ENCODE measurements at regions not wholly inside any gene's neighbourhood (a gene's known extent, or its start where the extent isn't known, plus 50 kb on each side); places are given as distances from the start of the nearest gene placed in this dataset.

DNA sequence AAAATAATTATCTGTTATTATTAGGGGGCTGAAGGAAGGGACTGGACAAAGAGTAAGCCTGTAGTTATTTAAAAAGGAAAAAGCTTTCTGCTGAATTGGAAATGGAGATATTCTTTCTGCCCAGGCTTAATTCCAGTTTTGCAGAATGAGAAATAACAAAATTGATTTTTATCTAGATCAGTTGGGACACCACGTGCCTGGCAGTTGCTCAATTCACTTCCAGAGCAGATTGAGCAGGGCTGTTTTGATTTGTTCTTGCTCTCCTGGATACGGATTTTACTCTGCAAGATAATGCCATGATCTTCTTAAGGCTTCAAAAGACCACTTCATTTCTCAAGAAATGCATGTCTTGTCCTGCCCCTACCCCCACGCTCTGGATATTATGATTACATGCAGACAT is 524.3 kb downstream of the TCERG1L start:
- no peak for DNase-seq (ENCODE audit: low read depth)
- no peak for TF ChIP-seq CTCF (conservative IDR thresholded peaks at IDR 0.05; ENCODE audit: low read depth, low read length)
- no peak overlapping the region for H3K4me3 ChIP-seq (ENCODE audit: low read depth, low read length)

DNA sequence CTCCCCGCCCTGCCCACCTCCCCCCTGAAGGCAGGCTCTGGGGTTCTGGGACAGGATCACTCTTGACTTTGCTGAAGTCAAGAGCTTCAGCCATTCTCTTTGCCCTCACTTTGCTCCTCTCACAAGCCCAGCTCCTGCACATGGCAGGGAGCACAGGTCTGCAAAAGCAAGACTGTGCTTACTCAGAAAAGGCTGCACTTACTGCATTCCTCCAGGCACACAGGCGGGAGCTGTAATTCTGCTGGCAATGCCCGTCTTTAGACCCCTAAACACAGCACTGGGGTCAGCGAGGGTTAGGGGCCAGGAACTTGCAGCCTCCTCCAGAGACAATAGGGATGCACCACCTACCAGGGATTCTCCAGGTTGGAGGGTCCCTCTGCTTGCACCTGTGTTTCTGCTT is 523.7 kb downstream of the TCERG1L start:
- no peak overlapping the region for H3K4me3 ChIP-seq (ENCODE audit: low read depth, low read length)
- TF ChIP-seq CTCF (conservative IDR thresholded peaks at IDR 0.05; ENCODE audit: low read depth, low read length): no peak
- no peak for DNase-seq (ENCODE audit: low read depth)

- no peak for TF ChIP-seq CTCF (conservative IDR thresholded peaks at IDR 0.05; ENCODE audit: low read depth, low read length)
- no peak for DNase-seq (ENCODE audit: low read depth)
Measured at GRCh38 chr10:130790339-130790738, 521.2 kb downstream of the TCERG1L start.

DNA sequence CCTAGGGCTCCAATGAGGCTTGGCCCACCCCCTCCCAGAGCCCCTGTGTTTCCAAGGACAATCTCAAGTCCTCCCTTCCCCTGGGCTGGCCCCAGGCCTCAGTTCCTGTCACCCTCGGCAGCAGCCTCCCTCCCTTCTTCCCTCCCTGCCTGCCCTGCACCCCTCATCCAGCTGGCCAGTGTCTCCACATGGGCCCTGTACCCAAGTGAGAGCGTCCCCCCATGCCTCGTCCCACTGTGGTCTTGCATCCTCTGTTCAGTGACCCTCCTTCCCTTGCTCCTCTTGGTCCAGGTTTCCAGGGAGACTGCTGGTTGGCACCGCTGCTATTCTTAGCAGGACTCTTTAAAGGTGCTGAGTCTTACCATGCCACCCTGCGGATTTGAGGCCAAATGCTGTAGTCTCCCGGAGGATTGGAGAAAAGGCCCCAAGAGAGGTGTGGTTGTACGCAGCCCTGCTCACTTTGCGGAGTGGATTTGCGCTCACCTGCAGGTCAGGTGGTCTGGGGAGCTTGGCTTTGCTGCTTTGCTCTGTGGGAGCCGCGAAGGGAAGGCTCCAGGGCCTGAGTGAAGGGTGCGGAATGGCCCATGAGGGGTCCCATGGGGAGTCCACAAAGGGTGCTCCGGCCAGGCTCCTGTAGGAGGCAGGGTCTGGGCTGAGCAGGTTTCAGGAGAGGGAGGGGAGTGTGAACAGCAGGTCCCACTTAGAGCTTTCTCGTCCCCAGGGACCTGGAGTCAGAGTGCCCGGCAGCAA is 519.2 kb downstream of the TCERG1L start:
- TF ChIP-seq CTCF (conservative IDR thresholded peaks at IDR 0.05; ENCODE audit: low read depth, low read length): no peak
- H3K4me3 ChIP-seq (ENCODE audit: low read depth, low read length): no peak overlapping the region
- no peak for DNase-seq (ENCODE audit: low read depth)

More at GRCh38 chr10:130790339-130790738, 521.2 kb downstream of the TCERG1L start:
- no peak overlapping the region for H3K4me3 ChIP-seq (ENCODE audit: low read depth, low read length)

DNA sequence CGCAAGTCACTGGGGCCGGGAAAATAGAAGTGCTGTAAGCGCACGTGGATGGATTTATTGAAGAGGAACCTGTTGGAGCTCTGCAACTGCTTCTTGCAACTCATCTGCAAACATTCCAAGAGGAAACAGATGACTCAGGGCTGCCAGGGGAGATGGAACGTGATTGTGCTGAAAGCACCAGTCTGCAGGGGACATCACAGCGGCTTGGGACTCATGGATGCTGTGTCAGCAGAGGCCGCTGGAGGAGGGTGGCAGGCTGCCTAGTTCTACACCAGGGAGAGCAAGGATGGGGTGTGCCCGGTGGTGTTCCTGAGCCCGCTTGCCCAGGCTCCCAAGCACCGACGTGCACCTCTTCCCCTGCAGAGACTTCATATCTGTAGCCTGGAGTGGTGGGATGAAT is 515.7 kb downstream of the TCERG1L start:
- no peak for TF ChIP-seq CTCF (conservative IDR thresholded peaks at IDR 0.05; ENCODE audit: low read depth, low read length)
- no peak overlapping the region for H3K4me3 ChIP-seq (ENCODE audit: low read depth, low read length)
- DNase-seq (ENCODE audit: low read depth): no peak

- TF ChIP-seq CTCF (conservative IDR thresholded peaks at IDR 0.05; ENCODE audit: low read depth, low read length): no peak
- H3K4me3 ChIP-seq (ENCODE audit: low read depth, low read length): no peak overlapping the region
- no peak for DNase-seq (ENCODE audit: low read depth)
Measured at GRCh38 chr10:130799532-130799931, 512.0 kb downstream of the TCERG1L start.

DNA sequence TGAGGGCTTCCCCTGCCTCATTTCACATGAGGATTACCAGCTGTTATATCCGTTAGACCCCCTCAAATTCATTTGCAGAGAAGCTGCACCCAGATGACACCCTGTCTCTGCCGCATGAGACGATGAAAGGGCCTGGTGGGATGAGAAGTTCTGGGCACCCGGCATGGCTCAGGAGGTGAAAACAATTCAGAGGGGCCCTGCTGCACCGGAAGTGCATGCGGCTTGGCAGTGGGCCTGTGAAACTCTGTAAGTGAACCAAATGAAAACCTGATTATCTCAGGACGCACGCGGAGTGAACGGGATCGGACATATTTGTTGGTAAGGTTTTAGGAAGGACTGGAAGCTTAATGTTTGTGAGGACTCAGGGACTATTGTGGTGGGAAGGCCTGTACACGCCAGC is 511.2 kb downstream of the TCERG1L start:
- TF ChIP-seq CTCF (conservative IDR thresholded peaks at IDR 0.05; ENCODE audit: low read depth, low read length): no peak
- H3K4me3 ChIP-seq (ENCODE audit: low read depth, low read length): no peak overlapping the region
- no peak for DNase-seq (ENCODE audit: low read depth)

Measured in epithelial cell of proximal tubule (primary cell).